ENCODE measurements at regions not wholly inside any gene's neighbourhood (a gene's known extent, or its start where the extent isn't known, plus 50 kb on each side); places are given as distances from the start of the nearest gene placed in this dataset.
"Not testable (repeated sequence)": the region's sequence is repeated elsewhere in the genome, so short reads cannot be mapped to it uniquely, and the experiment has no call there.

DNA sequence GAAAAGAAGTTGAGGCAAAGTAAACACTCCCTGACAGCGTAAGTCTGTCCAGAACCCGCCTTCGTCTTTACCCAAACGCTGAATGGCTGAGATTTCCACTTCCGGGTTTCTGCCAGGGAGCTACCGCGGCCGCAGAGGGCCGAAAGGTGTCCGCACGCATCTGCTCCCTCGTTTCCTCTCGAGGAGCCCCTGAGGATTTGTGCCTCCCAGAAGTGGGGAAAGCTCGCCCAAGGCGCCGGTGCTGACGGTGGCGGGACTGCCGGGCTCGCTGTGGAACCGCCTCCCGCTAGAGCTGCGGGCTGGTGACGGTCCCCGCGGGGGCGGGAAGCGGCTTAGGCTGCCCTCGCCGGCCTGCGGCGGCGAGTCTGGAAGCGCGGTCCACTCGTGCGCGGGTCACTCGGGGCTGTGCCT is 1760.2 kb upstream of the DEFB115 start:
- Histone ChIP-seq H3K9me3 (ENCODE audit: low read depth, low read length) (peaks cover 2% of the 10 kb centered on the region), H2AFZ (ENCODE audit: low read length) (no peak overlapping the region), H3K4me3 (ENCODE audit: insufficient read depth, low read length) (no peak overlapping the region), H3K4me2 (ENCODE audit: insufficient read depth, low read length) (no peak overlapping the region), H3K27me3 (ENCODE audit: insufficient read depth, low read length) (no peaks in the 10 kb centered on the region), H3K79me2 (ENCODE audit: insufficient read depth, low read length) (no peaks in the 10 kb centered on the region), H3K36me3 (ENCODE audit: insufficient read depth, low read length) (no peaks in the 10 kb centered on the region), H3K4me1 (ENCODE audit: insufficient read depth, low read length) (no peaks in the 10 kb centered on the region), H4K20me1 (ENCODE audit: insufficient read depth, low read length) (no peaks in the 10 kb centered on the region), H3K27ac (ENCODE audit: low read depth, low read length) (no peak overlapping the region)
- TF ChIP-seq, protein P1, sequence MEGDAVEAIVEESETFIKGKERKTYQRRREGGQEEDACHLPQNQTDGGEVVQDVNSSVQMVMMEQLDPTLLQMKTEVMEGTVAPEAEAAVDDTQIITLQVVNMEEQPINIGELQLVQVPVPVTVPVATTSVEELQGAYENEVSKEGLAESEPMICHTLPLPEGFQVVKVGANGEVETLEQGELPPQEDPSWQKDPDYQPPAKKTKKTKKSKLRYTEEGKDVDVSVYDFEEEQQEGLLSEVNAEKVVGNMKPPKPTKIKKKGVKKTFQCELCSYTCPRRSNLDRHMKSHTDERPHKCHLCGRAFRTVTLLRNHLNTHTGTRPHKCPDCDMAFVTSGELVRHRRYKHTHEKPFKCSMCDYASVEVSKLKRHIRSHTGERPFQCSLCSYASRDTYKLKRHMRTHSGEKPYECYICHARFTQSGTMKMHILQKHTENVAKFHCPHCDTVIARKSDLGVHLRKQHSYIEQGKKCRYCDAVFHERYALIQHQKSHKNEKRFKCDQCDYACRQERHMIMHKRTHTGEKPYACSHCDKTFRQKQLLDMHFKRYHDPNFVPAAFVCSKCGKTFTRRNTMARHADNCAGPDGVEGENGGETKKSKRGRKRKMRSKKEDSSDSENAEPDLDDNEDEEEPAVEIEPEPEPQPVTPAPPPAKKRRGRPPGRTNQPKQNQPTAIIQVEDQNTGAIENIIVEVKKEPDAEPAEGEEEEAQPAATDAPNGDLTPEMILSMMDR (IDR thresholded peaks at IDR 0.05; ENCODE audit: extremely low read depth, low read depth, low read length) = no peak
- peak; percentile 13 for DNase-seq (ENCODE audit: insufficient read length, low spot score, missing footprints)

- not testable (repeated sequence) for H2AFZ ChIP-seq (ENCODE audit: low read length)
Measured at GRCh38 chr20:29497684-29498083, 1759.8 kb upstream of the DEFB115 start.

GRCh38 chr20:29500738-29501137 is 1756.7 kb upstream of the DEFB115 start:
- H3K9me3 ChIP-seq (ENCODE audit: low read depth, low read length); H3K4me1 ChIP-seq (ENCODE audit: insufficient read depth, low read length); H3K27me3 ChIP-seq (ENCODE audit: insufficient read depth, low read length); H2AFZ ChIP-seq (ENCODE audit: low read length); H3K4me2 ChIP-seq (ENCODE audit: insufficient read depth, low read length); DNase-seq (ENCODE audit: insufficient read length, low spot score, missing footprints); H3K79me2 ChIP-seq (ENCODE audit: insufficient read depth, low read length); H4K20me1 ChIP-seq (ENCODE audit: insufficient read depth, low read length); H3K36me3 ChIP-seq (ENCODE audit: insufficient read depth, low read length); H3K4me3 ChIP-seq (ENCODE audit: insufficient read depth, low read length); H3K27ac ChIP-seq (ENCODE audit: low read depth, low read length): not testable (repeated sequence)

More at GRCh38 chr20:29497684-29498083, 1759.8 kb upstream of the DEFB115 start:
- H3K79me2 ChIP-seq (ENCODE audit: insufficient read depth, low read length); DNase-seq (ENCODE audit: insufficient read length, low spot score, missing footprints); H4K20me1 ChIP-seq (ENCODE audit: insufficient read depth, low read length); H3K27ac ChIP-seq (ENCODE audit: low read depth, low read length); H3K4me3 ChIP-seq (ENCODE audit: insufficient read depth, low read length); H3K4me2 ChIP-seq (ENCODE audit: insufficient read depth, low read length); H3K27me3 ChIP-seq (ENCODE audit: insufficient read depth, low read length); H3K9me3 ChIP-seq (ENCODE audit: low read depth, low read length); H3K36me3 ChIP-seq (ENCODE audit: insufficient read depth, low read length); H3K4me1 ChIP-seq (ENCODE audit: insufficient read depth, low read length): not testable (repeated sequence)

DNA sequence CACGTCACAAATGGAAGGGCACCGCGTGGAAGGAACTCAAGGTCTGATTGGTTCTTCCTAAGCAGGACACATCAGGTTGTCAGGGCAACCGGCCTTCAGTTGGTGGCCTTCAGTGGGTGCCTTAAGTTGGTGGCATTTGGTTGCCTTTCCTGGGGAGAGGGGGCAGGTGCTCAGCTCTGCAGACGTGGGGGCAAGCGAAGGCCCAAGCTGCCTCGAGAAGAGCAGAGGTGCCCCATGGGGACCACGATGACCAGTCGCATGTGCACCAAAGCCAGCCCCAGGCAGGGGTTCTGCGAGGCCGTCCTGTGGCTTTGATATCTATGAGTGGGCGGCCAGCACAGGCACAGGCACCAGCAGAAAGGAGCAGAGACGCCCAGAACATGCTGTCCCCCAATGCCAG is 1742.8 kb upstream of the DEFB115 start:
- H2AFZ ChIP-seq (ENCODE audit: low read length); H3K4me3 ChIP-seq (ENCODE audit: insufficient read depth, low read length); H3K9me3 ChIP-seq (ENCODE audit: low read depth, low read length): not testable (repeated sequence)

DNA sequence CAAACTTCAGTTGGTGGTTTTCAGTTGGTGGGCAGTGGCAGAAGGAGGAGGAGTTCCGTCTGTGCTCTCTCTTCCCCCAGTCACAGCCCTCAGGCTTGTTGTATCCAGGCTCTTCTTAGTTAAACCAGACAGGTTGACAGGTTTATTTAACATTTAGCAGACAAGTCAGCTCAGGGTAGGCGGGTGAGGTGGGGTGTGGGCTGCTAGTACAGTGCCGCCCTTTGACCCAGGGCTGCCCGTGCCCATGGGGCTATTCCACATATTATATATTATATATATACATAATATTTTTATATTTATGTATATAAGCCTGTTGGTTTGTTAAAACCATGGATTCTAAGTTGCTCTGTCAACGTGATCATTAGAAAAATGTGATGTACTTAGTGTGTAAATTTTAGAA is 1740.6 kb upstream of the DEFB115 start:
- not testable (repeated sequence) for H3K4me2 ChIP-seq (ENCODE audit: insufficient read depth, low read length); H3K27me3 ChIP-seq (ENCODE audit: insufficient read depth, low read length); H3K36me3 ChIP-seq (ENCODE audit: insufficient read depth, low read length); H4K20me1 ChIP-seq (ENCODE audit: insufficient read depth, low read length); H3K4me1 ChIP-seq (ENCODE audit: insufficient read depth, low read length); H3K4me3 ChIP-seq (ENCODE audit: insufficient read depth, low read length); H3K79me2 ChIP-seq (ENCODE audit: insufficient read depth, low read length); H3K9me3 ChIP-seq (ENCODE audit: low read depth, low read length); H3K27ac ChIP-seq (ENCODE audit: low read depth, low read length); DNase-seq (ENCODE audit: insufficient read length, low spot score, missing footprints); H2AFZ ChIP-seq (ENCODE audit: low read length)

More for the DNA sequence above, 1742.8 kb upstream of the DEFB115 start:
- not testable (repeated sequence) for H3K27ac ChIP-seq (ENCODE audit: low read depth, low read length); H3K36me3 ChIP-seq (ENCODE audit: insufficient read depth, low read length); H3K79me2 ChIP-seq (ENCODE audit: insufficient read depth, low read length); DNase-seq (ENCODE audit: insufficient read length, low spot score, missing footprints); H4K20me1 ChIP-seq (ENCODE audit: insufficient read depth, low read length); H3K27me3 ChIP-seq (ENCODE audit: insufficient read depth, low read length); H3K4me2 ChIP-seq (ENCODE audit: insufficient read depth, low read length); H3K4me1 ChIP-seq (ENCODE audit: insufficient read depth, low read length)

- DNase-seq (ENCODE audit: insufficient read length, low spot score, missing footprints); H4K20me1 ChIP-seq (ENCODE audit: insufficient read depth, low read length); H3K9me3 ChIP-seq (ENCODE audit: low read depth, low read length); H3K4me1 ChIP-seq (ENCODE audit: insufficient read depth, low read length); H3K4me2 ChIP-seq (ENCODE audit: insufficient read depth, low read length); H3K36me3 ChIP-seq (ENCODE audit: insufficient read depth, low read length); H3K27ac ChIP-seq (ENCODE audit: low read depth, low read length); H3K4me3 ChIP-seq (ENCODE audit: insufficient read depth, low read length); H3K27me3 ChIP-seq (ENCODE audit: insufficient read depth, low read length); H3K79me2 ChIP-seq (ENCODE audit: insufficient read depth, low read length); H2AFZ ChIP-seq (ENCODE audit: low read length): not testable (repeated sequence)
Measured at GRCh38 chr20:29519610-29520241, 1737.7 kb upstream of the DEFB115 start.

- not testable (repeated sequence) for H3K4me3 ChIP-seq (ENCODE audit: insufficient read depth, low read length); H3K27ac ChIP-seq (ENCODE audit: low read depth, low read length); H3K27me3 ChIP-seq (ENCODE audit: insufficient read depth, low read length); H4K20me1 ChIP-seq (ENCODE audit: insufficient read depth, low read length); DNase-seq (ENCODE audit: insufficient read length, low spot score, missing footprints); H2AFZ ChIP-seq (ENCODE audit: low read length); H3K4me1 ChIP-seq (ENCODE audit: insufficient read depth, low read length); H3K79me2 ChIP-seq (ENCODE audit: insufficient read depth, low read length); H3K4me2 ChIP-seq (ENCODE audit: insufficient read depth, low read length); H3K36me3 ChIP-seq (ENCODE audit: insufficient read depth, low read length); H3K9me3 ChIP-seq (ENCODE audit: low read depth, low read length)
Measured at GRCh38 chr20:29533566-29534177, 1723.8 kb upstream of the DEFB115 start.

- H2AFZ ChIP-seq (ENCODE audit: low read length); H3K27ac ChIP-seq (ENCODE audit: low read depth, low read length); H3K36me3 ChIP-seq (ENCODE audit: insufficient read depth, low read length); H4K20me1 ChIP-seq (ENCODE audit: insufficient read depth, low read length); H3K4me1 ChIP-seq (ENCODE audit: insufficient read depth, low read length); H3K79me2 ChIP-seq (ENCODE audit: insufficient read depth, low read length); H3K4me3 ChIP-seq (ENCODE audit: insufficient read depth, low read length); H3K9me3 ChIP-seq (ENCODE audit: low read depth, low read length); H3K4me2 ChIP-seq (ENCODE audit: insufficient read depth, low read length); DNase-seq (ENCODE audit: insufficient read length, low spot score, missing footprints); H3K27me3 ChIP-seq (ENCODE audit: insufficient read depth, low read length): not testable (repeated sequence)
Measured at GRCh38 chr20:29566901-29567635, 1690.4 kb upstream of the DEFB115 start.
